ENCODE measurements at regions not wholly inside any gene's neighbourhood (a gene's known extent, or its start where the extent isn't known, plus 50 kb on each side); places are given as distances from the start of the nearest gene placed in this dataset.

GRCh38 chr1:219120624-219121544, 52.8 kb upstream of the LYPLAL1 start:
- no peak for DNase-seq

GRCh38 chr1:219121679-219122078, 52.0 kb upstream of the LYPLAL1 start:
- no peak for DNase-seq

- no peak for DNase-seq
Observed at GRCh38 chr1:219123036-219123435, 50.6 kb upstream of the LYPLAL1 start.

All from NCI-H2227 treated with DMSO at 0.1 percent for 48 hours (cell line).